ENCODE measurements at regions not wholly inside any gene's neighbourhood (a gene's known extent, or its start where the extent isn't known, plus 50 kb on each side); places are given as distances from the start of the nearest gene placed in this dataset.
A peak's percentile ranks its signal among the peaks of the same experiment; 100 is the strongest.
"Not testable (repeated sequence)": the region's sequence is repeated elsewhere in the genome, so short reads cannot be mapped to it uniquely, and the experiment has no call there.

GRCh38 chr18:22701326-22701725, 231.8 kb upstream of the RBBP8 start:
- DNase-seq (ENCODE audit: low spot score) = no peak

GRCh38 chr18:22701795-22702194, 231.3 kb upstream of the RBBP8 start:
- DNase-seq (ENCODE audit: low spot score) = no peak

- no peak for DNase-seq (ENCODE audit: low spot score)
These were observed 230.3 kb upstream of the RBBP8 start for GRCh38 chr18:22702806-22703205.

- peak; percentile 73 for DNase-seq (ENCODE audit: low spot score)
These were observed 229.1 kb upstream of the RBBP8 start for GRCh38 chr18:22703883-22704585.

- no peak for DNase-seq (ENCODE audit: low spot score)
These were observed 228.6 kb upstream of the RBBP8 start for GRCh38 chr18:22704586-22704918.

- no peak for DNase-seq (ENCODE audit: low spot score)
These were observed 227.8 kb upstream of the RBBP8 start for GRCh38 chr18:22705328-22705727.

GRCh38 chr18:22706025-22706424, 227.1 kb upstream of the RBBP8 start:
- DNase-seq (ENCODE audit: low spot score) = not testable (repeated sequence)

- no peak for DNase-seq (ENCODE audit: low spot score)
These were observed 223.7 kb upstream of the RBBP8 start for GRCh38 chr18:22709288-22710060.

GRCh38 chr18:22710673-22711191, 222.4 kb upstream of the RBBP8 start:
- no peak for DNase-seq (ENCODE audit: low spot score)

- peak; percentile 41 for DNase-seq (ENCODE audit: low spot score)
These were observed 221.9 kb upstream of the RBBP8 start for GRCh38 chr18:22711192-22711685.

GRCh38 chr18:22713511-22713910, 219.6 kb upstream of the RBBP8 start:
- no peak for DNase-seq (ENCODE audit: low spot score)

GRCh38 chr18:22717536-22717935, 215.6 kb upstream of the RBBP8 start:
- not testable (repeated sequence) for DNase-seq (ENCODE audit: low spot score)

- DNase-seq (ENCODE audit: low spot score) = no peak
These were observed 209.9 kb upstream of the RBBP8 start for GRCh38 chr18:22723221-22723620.

GRCh38 chr18:22723773-22724172, 209.4 kb upstream of the RBBP8 start:
- no peak for DNase-seq (ENCODE audit: low spot score)

- DNase-seq (ENCODE audit: low spot score) = no peak
These were observed 206.7 kb upstream of the RBBP8 start for GRCh38 chr18:22726469-22726868.

- DNase-seq (ENCODE audit: low spot score) = no peak
These were observed 205.1 kb upstream of the RBBP8 start for GRCh38 chr18:22728016-22728415.

GRCh38 chr18:22728481-22729105, 204.5 kb upstream of the RBBP8 start:
- no peak for DNase-seq (ENCODE audit: low spot score)

GRCh38 chr18:22731398-22731797, 201.7 kb upstream of the RBBP8 start:
- DNase-seq (ENCODE audit: low spot score) = no peak

GRCh38 chr18:22734105-22734661, 198.9 kb upstream of the RBBP8 start:
- no peak for DNase-seq (ENCODE audit: low spot score)

- no peak for DNase-seq (ENCODE audit: low spot score)
These were observed 198.1 kb upstream of the RBBP8 start for GRCh38 chr18:22734791-22735627.

GRCh38 chr18:22737054-22737453, 196.1 kb upstream of the RBBP8 start:
- no peak for DNase-seq (ENCODE audit: low spot score)
